Heart right ventricle (tissue), 16 donors: ENCODE measurements at regions not wholly inside any gene's neighbourhood (a gene's known extent, or its start where the extent isn't known, plus 50 kb on each side); places are given as distances from the start of the nearest gene placed in this dataset.

ENCODE experiments used
- ATAC-seq, 8 donors: fragments of 200-7000 bp; cut with Tn5 transposase; one replicate each; pipeline ENCODE4 v1.9.1; 2020; ENCODE audit warnings: mild to moderate bottlenecking in 8 of 8, moderate library complexity in 8 of 8, moderate number of reproducible peaks in 1 of 8
- DNase-seq, 2 donors: peaks; one replicate each; pipeline ENCODE4 v3.0.0-alpha.2; 2020
- H3K27ac ChIP-seq, 10 donors: fragments of 200-600 bp; sonication (generic) in 2 of 10; one replicate each; pipeline versions ENCODE4 v1.5.0 to v1.8.0; 2020 to 2022; ENCODE audit warnings: mild to moderate bottlenecking in 3 of 10
- H3K27me3 ChIP-seq, 7 donors: fragments of 200-600 bp; one replicate each; pipeline ENCODE4 v1.8.0; 2021 to 2022; ENCODE audit warnings: mild to moderate bottlenecking in 2 of 7
- H3K36me3 ChIP-seq, 9 donors: fragments of 200-600 bp; sonication (generic) in 1 of 9; one replicate each; pipeline versions ENCODE4 v1.5.0 to v1.8.0; 2020 to 2022; ENCODE audit warnings: mild to moderate bottlenecking in 2 of 9
- H3K4me1 ChIP-seq, 9 donors: fragments of 200-600 bp; sonication (generic) in 1 of 9; one replicate each; pipeline versions ENCODE4 v1.5.0 to v1.8.0; 2020 to 2022; ENCODE audit warnings: mild to moderate bottlenecking in 4 of 9
- H3K4me3 ChIP-seq, 10 donors: fragments of 200-600 bp; sonication (generic) in 2 of 10; one replicate each; pipeline versions ENCODE4 v1.5.0 to v1.8.0; 2020 to 2022; ENCODE audit warnings: mild to moderate bottlenecking in 7 of 10, moderate library complexity in 2 of 10
- H3K9me3 ChIP-seq, 11 donors: fragments of 200-600 bp in 10 of 11; sonication (generic) in 2 of 11; one replicate each; pipeline versions ENCODE4 v1.5.0 to v1.8.0; 2013 to 2022; ENCODE audit warnings: mild to moderate bottlenecking in 2 of 11, control low read depth in 1 of 11, moderate library complexity in 1 of 11
- WGBS, 2 donors: extraction: QIAGEN DNeasy Blood & Tissue Kit; methylation state at CpG; one replicate each; pipeline ENCODE4 v1.1.7; 2013; ENCODE audit warnings: inconsistent platforms in 1 of 2; 5-methylcytosine and 5-hydroxymethylcytosine counted together
- intact Hi-C, 10 donors: fragments of 100-400 bp; cut with DNase I; formaldehyde crosslinking; loops; one replicate each; pipeline versions ENCODE4 v1.11.1 to v1.14.2; 2022
- TF ChIP-seq, protein P1 (sequence below), 9 donors: fragments of 200-600 bp; sonication (generic) in 2 of 9; IDR thresholded peaks; one replicate each; pipeline versions ENCODE4 v1.5.0 to v1.8.0; 2021 to 2022; ENCODE audit warnings: antibody characterized with exemption in 9 of 9, mild to moderate bottlenecking in 5 of 9, moderate library complexity in 1 of 9
- donor health status: Arrhythmogenic right ventricular cardiomyopathy.
- donor health status: ischemic (EF 13 %, LVEDD 7.1; RV severe dilation, severe dysfunction).
- donor health status: healthy with polysubstance abuse.
- donor health status: DM: no; HTN: yes; CAD: no.
- donor health status: DM: no; HTN: no; CAD: no.
- donor health status: ischemic (EF 25% LVEDD 6.9; RV normal size, moderate dysfunction).
- donor health status: ischemic (EF 25% LVEDD 5.7; RV mildly dilated, moderate dysfunction).
- donor health status: healthy.
- donor health status: DM: yes; HTN: yes; CAD: no.
- donor health status: Ischemic cardiomyopathy.
- donor health status: ischemic (EF 35%, LVEDD 5.7; RV mildly dilated, moderate dysfunction).
- donor health status: nonischemic (EF 11% LVEDD 7.7; RV severe dilation, severe dysfunction).
- donor health status: DM: yes; HTN: yes; CAD: no.
- donor health status: PGD.
- donor health status: ischemic (EF 29% LVEDD 5.4; RV normal size, mild dysfunction).
- donor health status: nonischemic (EF 23%, LVEDD 6.1; RV moderate dilation, normal function).

DNA sequence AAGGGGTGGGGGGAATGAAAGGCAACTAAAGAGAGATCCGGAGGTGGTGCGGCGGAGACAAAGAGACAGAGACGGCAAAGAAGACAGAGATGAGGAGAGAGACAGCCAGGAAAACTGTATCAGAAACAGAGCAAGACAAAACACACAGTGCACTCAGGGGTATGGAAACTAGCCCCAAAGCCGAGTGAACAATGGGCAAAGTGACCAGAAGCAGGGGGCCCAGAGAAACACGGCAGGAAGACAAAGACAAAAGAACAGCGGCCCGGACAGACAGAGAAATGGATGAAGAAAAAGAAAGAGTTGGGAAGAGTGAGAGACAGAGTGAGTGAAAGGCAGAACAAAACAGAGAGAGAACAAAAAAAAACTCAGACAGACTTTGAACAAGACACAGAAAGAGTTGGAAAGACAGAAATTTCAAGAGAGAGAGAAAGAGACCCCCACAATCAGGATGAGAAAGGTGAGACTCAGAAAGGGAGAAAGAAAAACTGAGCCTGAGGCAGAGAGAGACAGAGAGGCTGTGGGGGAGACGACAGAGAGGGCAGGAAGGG is 60.6 kb upstream of the PAX2 start:
- no peak for ATAC-seq
- H3K27ac ChIP-seq, result no peak overlapping the region
- WGBS, 2 donors, result 3% methylated on average over 9 of the region's 9 CpGs
- H3K4me1 ChIP-seq, result peaks cover 0 to 4% (median 0%) of the 10 kb centered on the region in 9 donors
- peaks cover 23 to 100% (median 99%) of the 10 kb centered on the region in 7 donors for H3K27me3 ChIP-seq
- no peaks in the 10 kb centered on the region for H3K36me3 ChIP-seq
- H3K4me3 ChIP-seq, result no peak overlapping the region
- TF ChIP-seq, protein P1, sequence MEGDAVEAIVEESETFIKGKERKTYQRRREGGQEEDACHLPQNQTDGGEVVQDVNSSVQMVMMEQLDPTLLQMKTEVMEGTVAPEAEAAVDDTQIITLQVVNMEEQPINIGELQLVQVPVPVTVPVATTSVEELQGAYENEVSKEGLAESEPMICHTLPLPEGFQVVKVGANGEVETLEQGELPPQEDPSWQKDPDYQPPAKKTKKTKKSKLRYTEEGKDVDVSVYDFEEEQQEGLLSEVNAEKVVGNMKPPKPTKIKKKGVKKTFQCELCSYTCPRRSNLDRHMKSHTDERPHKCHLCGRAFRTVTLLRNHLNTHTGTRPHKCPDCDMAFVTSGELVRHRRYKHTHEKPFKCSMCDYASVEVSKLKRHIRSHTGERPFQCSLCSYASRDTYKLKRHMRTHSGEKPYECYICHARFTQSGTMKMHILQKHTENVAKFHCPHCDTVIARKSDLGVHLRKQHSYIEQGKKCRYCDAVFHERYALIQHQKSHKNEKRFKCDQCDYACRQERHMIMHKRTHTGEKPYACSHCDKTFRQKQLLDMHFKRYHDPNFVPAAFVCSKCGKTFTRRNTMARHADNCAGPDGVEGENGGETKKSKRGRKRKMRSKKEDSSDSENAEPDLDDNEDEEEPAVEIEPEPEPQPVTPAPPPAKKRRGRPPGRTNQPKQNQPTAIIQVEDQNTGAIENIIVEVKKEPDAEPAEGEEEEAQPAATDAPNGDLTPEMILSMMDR (IDR thresholded peaks at IDR 0.05), result no peak
- no peaks in the 10 kb centered on the region for H3K9me3 ChIP-seq
- no peak for DNase-seq
- intact Hi-C loops, result no loop called here

DNA sequence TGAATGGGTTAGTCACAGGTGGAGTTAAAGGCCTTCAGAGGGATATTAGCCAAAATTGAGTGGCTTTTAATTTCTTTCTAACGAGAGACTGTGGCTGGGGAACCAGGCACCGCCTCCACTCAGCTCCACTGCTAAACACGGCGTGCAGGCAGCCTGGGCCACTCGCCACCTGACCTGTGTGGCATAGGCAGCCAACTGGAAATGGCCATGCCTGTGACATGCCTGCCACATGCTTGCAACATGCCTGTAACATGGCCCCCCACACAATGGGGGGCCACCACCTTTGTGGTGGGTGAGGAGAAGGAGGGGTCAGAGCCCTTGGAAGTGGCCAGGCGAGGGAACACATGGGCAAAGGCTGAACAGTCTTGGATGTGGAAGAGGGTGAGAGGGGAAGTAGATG is 60.1 kb upstream of the PAX2 start:
- no peak for ATAC-seq
- TF ChIP-seq, protein P1 (IDR thresholded peaks at IDR 0.05), result no peak
- intact Hi-C loops, result no loop called here
- Histone ChIP-seq H3K4me1 (peaks cover 0 to 4% (median 0%) of the 10 kb centered on the region in 9 donors), H3K4me3 (no peak overlapping the region), H3K9me3 (no peaks in the 10 kb centered on the region), H3K27ac (no peak overlapping the region), H3K27me3 (peaks cover 23 to 100% (median 99%) of the 10 kb centered on the region in 7 donors), H3K36me3 (no peaks in the 10 kb centered on the region)
- WGBS, 2 donors, result 40 to 46% methylated on average over 6 of the region's 6 CpGs
- DNase-seq, result no peak

- TF ChIP-seq, protein P1 (IDR thresholded peaks at IDR 0.05), result no peak
- intact Hi-C loops, result no loop called here
- H3K36me3 ChIP-seq, result no peaks in the 10 kb centered on the region
- H3K4me3 ChIP-seq, result no peak overlapping the region
- no peaks in the 10 kb centered on the region for H3K9me3 ChIP-seq
- no peak for ATAC-seq
- no peak overlapping the region for H3K27ac ChIP-seq
- no peak for DNase-seq
- no peaks in the 10 kb centered on the region for H3K4me1 ChIP-seq
- H3K27me3 ChIP-seq, result peaks cover 23 to 97% (median 93%) of the 10 kb centered on the region in 7 donors
- 16 to 21% methylated on average over 28 of the region's 28 CpGs for WGBS, 2 donors
These were observed 58.0 kb upstream of the PAX2 start for GRCh38 chr10:100687143-100688003.

- Histone ChIP-seq H3K4me1 (no peaks in the 10 kb centered on the region), H3K27ac (no peak overlapping the region), H3K36me3 (no peaks in the 10 kb centered on the region), H3K27me3 (peaks cover 21 to 97% (median 93%) of the 10 kb centered on the region in 7 donors), H3K9me3 (no peaks in the 10 kb centered on the region), H3K4me3 (no peak overlapping the region)
- no peak for ATAC-seq
- WGBS, 2 donors, result 12% methylated on average over 6 of the region's 6 CpGs
- no peak for DNase-seq
- TF ChIP-seq, protein P1 (IDR thresholded peaks at IDR 0.05), result no peak
- intact Hi-C loops, result no loop called here
These were observed 57.2 kb upstream of the PAX2 start for GRCh38 chr10:100688201-100688600.
